AG04450 (cell line): ENCODE measurements at regions not wholly inside any gene's neighbourhood (a gene's known extent, or its start where the extent isn't known, plus 50 kb on each side); places are given as distances from the start of the nearest gene placed in this dataset.
"Not testable (repeated sequence)": the region's sequence is repeated elsewhere in the genome, so short reads cannot be mapped to it uniquely, and the experiment has no call there.

Experiments
- CTCF ChIA-PET: fragments of 300-600, 350-600 bp; formaldehyde crosslinking; extraction: SDS; loops from one replicate; lab custom pipeline; 2022; ENCODE audit warnings: antibody characterized with exemption, inconsistent platforms; lab: Charles Lee
- POLR2A ChIA-PET: fragments of 350-600 bp; formaldehyde crosslinking; extraction: SDS; loops from one replicate; lab custom pipeline; 2021; ENCODE audit warnings: antibody characterized with exemption, inconsistent platforms; lab: Yijun Ruan, JAX
- DNase-seq: peaks from one replicate; pipeline ENCODE4 v3.0.0-alpha.2; 2011; ENCODE audit warnings: low read depth, low spot score
- H3K27ac ChIP-seq: one replicate; pipeline ENCODE4 v1.5.1; 2012; ENCODE audit warnings: low read depth, low read length, control low read depth
- H3K27me3 ChIP-seq: one replicate; pipeline ENCODE4 v1.6.0; 2012; ENCODE audit warnings: low read length; ENCODE audit not compliant: control insufficient read depth, insufficient read depth
- H3K4me3 ChIP-seq: 2 replicates; pipeline ENCODE4 v1.5.1; 2011; ENCODE audit warnings: mild to moderate bottlenecking, low read depth, low read length, control low read depth
- H3K9me3 ChIP-seq: 2 replicates; pipeline ENCODE4 v1.5.1; 2012; ENCODE audit warnings: low read length; ENCODE audit not compliant: control insufficient read depth, insufficient read depth
- TF ChIP-seq, protein P1 (sequence below): IDR thresholded peaks from 2 replicates; pipeline ENCODE4 v1.5.1; 2011; ENCODE audit warnings: low read depth, low read length, control low read depth, inconsistent platforms

GRCh38 chr5:71925608-71926091 lies 181.6 kb upstream of the MAP1B start:
- no peak overlapping the region for H3K27ac ChIP-seq
- no peak overlapping the region for H3K4me3 ChIP-seq
- POLR2A ChIA-PET: interaction anchor here (0.7 kb wide), 1 partner anchor 34 kb away, joined by 4 read pairs; no protein-coding TSS in a partner anchor
- peaks cover 4% of the 10 kb centered on the region; the same call in 1 of the 2 replicates for H3K9me3 ChIP-seq
- TF ChIP-seq, protein P1, sequence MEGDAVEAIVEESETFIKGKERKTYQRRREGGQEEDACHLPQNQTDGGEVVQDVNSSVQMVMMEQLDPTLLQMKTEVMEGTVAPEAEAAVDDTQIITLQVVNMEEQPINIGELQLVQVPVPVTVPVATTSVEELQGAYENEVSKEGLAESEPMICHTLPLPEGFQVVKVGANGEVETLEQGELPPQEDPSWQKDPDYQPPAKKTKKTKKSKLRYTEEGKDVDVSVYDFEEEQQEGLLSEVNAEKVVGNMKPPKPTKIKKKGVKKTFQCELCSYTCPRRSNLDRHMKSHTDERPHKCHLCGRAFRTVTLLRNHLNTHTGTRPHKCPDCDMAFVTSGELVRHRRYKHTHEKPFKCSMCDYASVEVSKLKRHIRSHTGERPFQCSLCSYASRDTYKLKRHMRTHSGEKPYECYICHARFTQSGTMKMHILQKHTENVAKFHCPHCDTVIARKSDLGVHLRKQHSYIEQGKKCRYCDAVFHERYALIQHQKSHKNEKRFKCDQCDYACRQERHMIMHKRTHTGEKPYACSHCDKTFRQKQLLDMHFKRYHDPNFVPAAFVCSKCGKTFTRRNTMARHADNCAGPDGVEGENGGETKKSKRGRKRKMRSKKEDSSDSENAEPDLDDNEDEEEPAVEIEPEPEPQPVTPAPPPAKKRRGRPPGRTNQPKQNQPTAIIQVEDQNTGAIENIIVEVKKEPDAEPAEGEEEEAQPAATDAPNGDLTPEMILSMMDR: no peak
- DNase-seq: no peak
- peaks cover 6% of the 10 kb centered on the region for H3K27me3 ChIP-seq
- CTCF ChIA-PET: interaction anchor here (0.8 kb wide), 1 partner anchor 62 kb away, joined by 3 read pairs; no protein-coding TSS in a partner anchor

GRCh38 chr5:71929003-71929402 lies 178.3 kb upstream of the MAP1B start:
- Histone ChIP-seq H3K27me3 (peaks cover 6% of the 10 kb centered on the region), H3K9me3 (peaks cover 4% of the 10 kb centered on the region; the same call in 1 of the 2 replicates), H3K4me3 (no peak overlapping the region), H3K27ac (no peak overlapping the region)
- CTCF ChIA-PET: no interaction called here
- no peak for DNase-seq
- TF ChIP-seq, protein P1: no peak
- POLR2A ChIA-PET: no interaction called here

DNA sequence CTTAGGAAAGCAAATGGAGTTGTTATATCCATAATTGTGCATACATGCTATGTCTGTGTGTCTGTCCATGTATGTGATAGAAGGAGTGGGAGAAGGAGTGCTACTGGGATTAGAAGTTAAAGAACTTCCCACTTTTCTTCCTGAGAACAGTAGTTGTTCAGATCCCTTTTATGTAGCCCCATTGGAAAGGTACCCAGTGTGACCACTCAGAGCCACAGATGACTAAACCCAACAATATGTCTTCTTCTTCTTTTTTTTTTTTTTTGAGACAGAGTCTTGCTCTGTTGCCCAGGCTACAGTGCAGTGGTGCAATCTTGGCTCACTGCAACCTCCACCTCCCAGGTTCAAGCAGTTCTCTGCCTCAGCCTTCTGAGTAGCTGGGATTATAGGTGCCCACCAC lies 176.7 kb upstream of the MAP1B start:
- CTCF ChIA-PET, H3K4me3 ChIP-seq, DNase-seq, H3K27ac ChIP-seq, H3K27me3 ChIP-seq, POLR2A ChIA-PET, H3K9me3 ChIP-seq: not testable (repeated sequence)

DNA sequence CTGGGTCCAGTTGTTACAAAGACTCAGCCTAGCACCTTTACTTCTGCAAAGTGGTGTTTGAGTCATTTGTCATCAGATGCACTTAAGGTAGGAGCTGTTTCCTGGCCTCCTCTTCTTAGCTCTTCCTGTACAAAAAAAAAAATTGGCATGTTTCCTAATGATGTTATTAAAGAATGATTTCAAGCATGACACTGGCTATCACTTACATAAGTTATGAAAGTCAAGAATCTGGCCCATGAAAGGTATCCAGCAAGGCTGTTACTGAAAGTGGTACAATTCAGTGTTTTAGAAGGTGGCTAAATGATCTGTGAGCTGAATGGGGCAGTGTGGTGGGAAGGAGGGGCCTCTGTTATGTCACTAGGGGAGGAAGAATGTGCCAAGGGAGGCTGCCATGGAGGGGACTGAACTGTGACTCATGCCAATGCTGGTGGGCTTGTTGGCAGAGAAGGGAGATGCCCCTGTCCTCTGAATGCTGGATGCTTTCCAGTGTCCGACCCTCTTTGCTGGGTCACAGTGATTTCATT lies 175.1 kb upstream of the MAP1B start:
- TF ChIP-seq, protein P1: no peak
- POLR2A ChIA-PET: interaction anchor here (0.6 kb wide), 1 partner anchor 314 kb away, joined by 3 read pairs; no protein-coding TSS in a partner anchor
- CTCF ChIA-PET: no interaction called here
- Histone ChIP-seq H3K27ac (no peak overlapping the region), H3K27me3 (peaks cover 5% of the 10 kb centered on the region), H3K9me3 (peaks cover 4% of the 10 kb centered on the region; the same call in 1 of the 2 replicates), H3K4me3 (no peak overlapping the region)
- no peak for DNase-seq

GRCh38 chr5:71932655-71933338 lies 174.5 kb upstream of the MAP1B start:
- TF ChIP-seq, protein P1: no peak
- peaks cover 4% of the 10 kb centered on the region for H3K27me3 ChIP-seq
- no peak overlapping the region for H3K27ac ChIP-seq
- H3K9me3 ChIP-seq: no peaks in the 10 kb centered on the region
- H3K4me3 ChIP-seq: no peak overlapping the region
- ChIA-PET POLR2A (no interaction called here), CTCF (no interaction called here)
- DNase-seq: no peak
